Naive B cell (primary cell): ENCODE measurements at regions not wholly inside any gene's neighbourhood (a gene's known extent, or its start where the extent isn't known, plus 50 kb on each side); places are given as distances from the start of the nearest gene placed in this dataset.
"Not testable (repeated sequence)": the region's sequence is repeated elsewhere in the genome, so short reads cannot be mapped to it uniquely, and the experiment has no call there.

ENCODE experiments used
- ATAC-seq, 2 donors: fragments of 150-1000 bp; cut with Tn5 transposase; 2 replicates each; pipeline ENCODE4 v1.10.0; 2021; ENCODE audit warnings: low read depth in 2 of 2, mild to moderate bottlenecking in 2 of 2, moderate library complexity in 2 of 2
- DNase-seq: peaks from one replicate; pipeline ENCODE4 v3.0.0; 2022
- H3K27ac Mint-ChIP-seq, 6 donors: one replicate each; pipeline ENCODE4 v1.8.0; 2020 to 2022; ENCODE audit warnings: mild to moderate bottlenecking in 6 of 6, mixed read lengths in 6 of 6, moderate library complexity in 5 of 6, inconsistent platforms in 2 of 6
- H3K27me3 Mint-ChIP-seq, 3 donors: one replicate each; pipeline ENCODE4 v1.8.0; 2021 to 2022; ENCODE audit warnings: mixed read lengths in 3 of 3, mild to moderate bottlenecking in 1 of 3
- H3K36me3 Mint-ChIP-seq, 2 donors: one replicate each; pipeline ENCODE4 v1.8.0; 2020 to 2022; ENCODE audit warnings: mixed read lengths in 2 of 2, inconsistent platforms in 1 of 2, mild to moderate bottlenecking in 1 of 2
- H3K4me1 Mint-ChIP-seq, 3 donors: one replicate each; pipeline ENCODE4 v1.8.0; 2020 to 2022; ENCODE audit warnings: mixed read lengths in 3 of 3, inconsistent platforms in 1 of 3, mild to moderate bottlenecking in 1 of 3, moderate library complexity in 1 of 3
- H3K4me3 Mint-ChIP-seq, 8 donors: one replicate each; pipeline ENCODE4 v1.8.0; 2020 to 2022; ENCODE audit warnings: mild to moderate bottlenecking in 8 of 8, mixed read lengths in 8 of 8, moderate library complexity in 8 of 8, inconsistent platforms in 2 of 8
- H3K9me3 Mint-ChIP-seq, 7 donors: one replicate each; pipeline ENCODE4 v1.8.0; 2020 to 2022; ENCODE audit warnings: mixed read lengths in 7 of 7, mild to moderate bottlenecking in 5 of 7, inconsistent platforms in 2 of 7, moderate library complexity in 1 of 7

DNA sequence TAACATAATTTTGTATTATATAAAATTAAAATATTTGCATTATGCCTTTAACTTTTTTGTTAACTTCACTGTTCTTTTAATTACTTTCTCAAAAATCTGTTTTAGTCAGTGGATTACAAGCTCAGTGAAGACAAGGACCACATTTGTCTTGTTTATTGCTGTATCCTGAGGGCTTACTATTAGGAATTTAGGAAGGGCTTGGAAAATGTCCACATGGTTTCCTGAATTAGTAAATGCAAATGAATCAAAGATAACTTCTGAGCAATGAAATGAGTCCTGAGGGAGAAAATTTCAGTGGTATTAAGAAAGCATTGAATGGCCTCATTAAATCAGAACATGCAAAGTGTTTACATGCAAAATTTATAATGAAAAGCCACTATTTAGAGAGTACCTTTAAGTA lies 1293.2 kb upstream of the GOT2 start:
- Mint-ChIP-seq H3K27me3 (no peaks in the 10 kb centered on the region), H3K9me3 (peaks cover 0 to 9% (median 2%) of the 10 kb centered on the region in 7 donors), H3K36me3 (no peaks in the 10 kb centered on the region), H3K4me1 (no peaks in the 10 kb centered on the region), H3K27ac (no peak overlapping the region), H3K4me3 (no peak overlapping the region)
- DNase-seq (no peak), ATAC-seq (no peak)

DNA sequence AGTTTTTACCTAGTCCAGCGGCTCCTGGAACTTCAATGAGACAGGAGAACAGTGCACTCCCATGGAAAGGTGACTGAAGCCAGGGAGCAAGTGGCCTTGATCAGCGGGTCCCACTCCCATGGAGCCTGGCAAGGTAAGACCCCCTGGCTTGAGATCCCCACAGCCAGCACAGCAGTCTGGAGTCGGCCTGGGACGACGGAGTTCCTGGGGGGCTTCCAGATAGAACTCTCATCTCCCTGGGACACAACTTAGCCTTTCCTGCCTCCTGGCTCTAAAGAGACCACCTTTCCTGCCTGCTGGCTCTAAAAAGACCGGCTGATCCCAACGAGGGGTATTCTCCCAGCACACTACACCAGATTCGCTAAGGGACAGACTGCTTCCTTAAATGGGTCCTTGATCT lies 1279.0 kb upstream of the GOT2 start:
- no peak for ATAC-seq
- DNase-seq: no peak
- Mint-ChIP-seq H3K27me3 (no peaks in the 10 kb centered on the region), H3K36me3 (no peaks in the 10 kb centered on the region), H3K4me1 (no peaks in the 10 kb centered on the region), H3K4me3 (no peak overlapping the region), H3K27ac (no peak overlapping the region), H3K9me3 (peaks cover 5 to 39% (median 17%) of the 10 kb centered on the region in 7 donors)

DNA sequence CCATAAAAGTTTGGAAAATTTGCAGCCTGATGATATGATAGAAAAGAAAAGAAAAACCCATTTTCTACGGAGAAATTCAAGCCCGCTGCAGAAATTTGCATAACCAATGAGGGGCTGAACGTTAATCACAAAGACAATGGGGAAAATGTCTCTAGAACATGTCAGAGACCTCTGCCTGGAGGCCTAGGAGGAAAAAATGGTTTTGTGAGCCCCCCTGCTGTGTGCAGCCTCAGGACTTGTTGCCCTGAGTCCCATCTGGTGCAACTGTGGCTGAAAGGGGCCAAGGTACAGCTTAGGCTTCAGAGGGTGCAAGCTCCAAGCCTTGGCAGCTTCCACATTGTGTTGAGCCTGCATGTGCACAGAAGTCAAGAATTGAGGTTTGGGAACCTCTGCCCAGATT lies 1267.4 kb upstream of the GOT2 start:
- H3K9me3 Mint-ChIP-seq: peaks cover 0 to 32% (median 7%) of the 10 kb centered on the region in 7 donors
- no peak overlapping the region for H3K4me3 Mint-ChIP-seq
- no peak for ATAC-seq
- no peak for DNase-seq
- no peaks in the 10 kb centered on the region for H3K36me3 Mint-ChIP-seq
- H3K4me1 Mint-ChIP-seq: no peaks in the 10 kb centered on the region
- H3K27ac Mint-ChIP-seq: no peak overlapping the region
- no peaks in the 10 kb centered on the region for H3K27me3 Mint-ChIP-seq

DNA sequence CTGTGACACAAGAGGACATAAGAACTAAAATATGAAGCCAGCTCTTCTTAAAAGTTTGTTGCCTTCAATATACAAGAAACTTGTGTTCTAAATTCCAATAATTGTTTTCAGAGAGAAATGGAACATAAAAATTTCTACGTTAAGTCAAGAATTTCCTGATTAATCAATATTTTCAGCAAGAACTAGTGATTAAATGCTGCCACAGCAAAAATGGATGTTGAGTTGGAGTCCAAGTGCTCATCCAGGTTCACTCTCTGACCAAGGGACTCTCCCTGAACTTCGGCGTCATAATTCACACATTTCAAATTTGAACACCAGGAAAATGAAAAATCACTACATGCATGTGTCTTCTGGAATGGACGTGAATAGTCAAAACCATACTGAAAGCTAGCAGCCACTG lies 1263.6 kb upstream of the GOT2 start:
- DNase-seq: no peak
- Mint-ChIP-seq H3K4me3 (no peak overlapping the region), H3K27ac (no peak overlapping the region), H3K36me3 (no peaks in the 10 kb centered on the region), H3K4me1 (no peaks in the 10 kb centered on the region), H3K27me3 (no peaks in the 10 kb centered on the region), H3K9me3 (peaks cover 0 to 34% (median 11%) of the 10 kb centered on the region in 7 donors)
- no peak for ATAC-seq

DNA sequence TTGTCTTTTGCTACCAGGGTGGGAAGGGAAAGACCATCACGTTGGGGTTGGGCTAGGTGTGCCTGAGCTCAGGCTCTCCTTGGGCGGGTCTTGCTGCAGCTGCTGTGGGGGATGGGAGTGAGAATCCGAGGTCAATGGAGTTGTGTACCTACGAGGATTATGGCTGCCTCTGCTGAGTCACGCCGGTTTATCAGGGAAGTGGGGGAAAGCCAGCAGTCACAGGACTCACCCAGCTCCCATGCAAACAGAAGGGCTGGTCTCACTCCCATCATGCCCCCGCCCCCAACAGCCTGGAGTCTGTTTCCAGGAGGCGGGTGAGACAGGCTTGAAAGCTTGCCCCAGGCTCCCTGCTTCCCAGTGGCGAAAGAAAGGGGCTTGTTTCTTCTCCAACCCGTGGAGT lies 1259.0 kb upstream of the GOT2 start:
- H3K4me1 Mint-ChIP-seq: no peaks in the 10 kb centered on the region
- no peaks in the 10 kb centered on the region for H3K36me3 Mint-ChIP-seq
- H3K4me3 Mint-ChIP-seq: peak overlapping the region in 1 of 8 donors; percentile 71
- H3K27me3 Mint-ChIP-seq: no peaks in the 10 kb centered on the region
- no peak overlapping the region for H3K27ac Mint-ChIP-seq
- peaks cover 4 to 27% (median 19%) of the 10 kb centered on the region in 7 donors for H3K9me3 Mint-ChIP-seq
- DNase-seq: no peak
- no peak for ATAC-seq

DNA sequence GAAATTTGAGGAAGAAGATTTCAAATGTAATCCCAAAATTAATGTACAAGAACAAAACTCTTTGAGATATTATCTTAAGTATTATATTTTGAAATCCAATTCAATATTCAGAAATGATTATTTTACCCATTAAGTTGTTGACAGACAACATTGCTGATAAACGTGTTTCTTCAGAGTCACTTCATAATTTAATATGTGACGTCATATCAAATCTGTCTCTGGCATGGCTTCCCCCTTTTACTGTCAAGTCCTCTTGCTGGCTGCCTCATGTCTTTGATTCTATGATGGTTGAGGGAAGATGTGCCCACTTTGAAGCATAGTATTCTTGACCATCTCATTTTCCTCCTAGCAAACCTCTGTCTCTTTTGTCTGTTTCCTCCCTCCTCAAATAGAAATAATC lies 1257.1 kb upstream of the GOT2 start:
- DNase-seq (no peak), ATAC-seq (no peak)
- Mint-ChIP-seq H3K27me3 (no peaks in the 10 kb centered on the region), H3K27ac (no peak overlapping the region), H3K4me3 (no peak overlapping the region), H3K36me3 (no peaks in the 10 kb centered on the region), H3K4me1 (no peaks in the 10 kb centered on the region), H3K9me3 (peaks cover 4 to 27% (median 20%) of the 10 kb centered on the region in 7 donors)

DNA sequence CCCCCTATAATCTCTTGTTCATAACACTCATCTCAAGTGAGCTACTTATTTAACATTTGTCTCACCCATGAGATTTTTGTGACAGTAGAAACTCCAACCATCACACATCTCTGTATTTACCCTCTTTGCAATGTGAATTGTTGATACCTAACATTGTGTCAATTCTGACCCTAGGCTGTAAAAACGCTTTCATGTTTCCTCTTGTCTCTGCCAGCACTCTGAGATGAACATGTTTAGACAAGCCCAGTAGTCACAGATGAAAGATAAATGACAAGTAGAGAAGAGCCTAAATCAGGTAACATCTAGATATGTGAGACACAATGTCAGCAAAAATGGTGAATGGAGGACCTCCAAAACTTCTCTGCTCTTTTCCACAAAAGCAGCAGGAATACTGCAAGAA lies 1254.5 kb upstream of the GOT2 start:
- ATAC-seq: no peak

DNA sequence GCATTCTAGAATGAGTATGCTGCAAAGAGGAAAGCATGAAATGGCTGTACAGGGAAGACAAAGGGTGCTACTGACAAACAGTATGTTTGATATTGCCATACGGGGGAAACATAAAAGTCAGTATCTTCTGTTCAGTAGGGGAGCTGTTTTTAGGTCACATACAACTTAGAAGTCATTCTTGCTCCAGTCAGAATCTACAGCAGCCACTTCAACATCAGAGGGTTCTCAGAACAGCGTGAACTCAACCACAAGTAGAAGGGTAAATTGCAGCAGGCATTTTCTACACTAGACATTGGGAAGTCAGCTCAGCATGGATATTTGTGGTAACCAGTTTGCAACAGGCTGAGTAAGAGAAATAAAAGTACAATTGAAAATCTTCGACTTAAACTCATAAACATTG lies 1241.8 kb upstream of the GOT2 start:
- Mint-ChIP-seq H3K27ac (no peak overlapping the region), H3K4me3 (no peak overlapping the region), H3K4me1 (no peaks in the 10 kb centered on the region), H3K27me3 (no peaks in the 10 kb centered on the region), H3K36me3 (no peaks in the 10 kb centered on the region), H3K9me3 (peaks cover 0 to 8% (median 3%) of the 10 kb centered on the region in 7 donors)
- DNase-seq (no peak), ATAC-seq (no peak)

More for the DNA sequence above, 1254.5 kb upstream of the GOT2 start:
- DNase-seq: no peak
- Mint-ChIP-seq H3K36me3 (no peaks in the 10 kb centered on the region), H3K9me3 (peaks cover 11 to 36% (median 21%) of the 10 kb centered on the region in 7 donors), H3K4me1 (no peaks in the 10 kb centered on the region), H3K27ac (no peak overlapping the region), H3K27me3 (no peaks in the 10 kb centered on the region), H3K4me3 (no peak overlapping the region)

DNA sequence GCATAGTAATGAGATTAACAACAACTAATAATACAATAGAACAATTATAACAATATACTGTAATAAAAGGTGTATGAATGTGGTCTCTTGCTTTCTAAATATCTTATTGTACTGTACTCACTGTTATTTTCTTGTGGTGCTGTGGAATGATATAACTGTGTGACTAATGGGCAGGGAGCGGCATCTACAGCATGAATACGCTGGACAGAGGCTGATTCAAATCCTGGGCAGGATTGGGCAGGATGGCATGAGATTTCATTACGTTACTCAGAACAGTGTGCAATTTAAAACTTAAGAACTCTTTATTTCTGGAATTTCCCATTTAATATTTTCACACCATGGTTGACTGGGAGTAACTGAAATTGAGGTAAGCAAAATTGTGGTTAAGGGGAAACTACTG lies 1239.8 kb upstream of the GOT2 start:
- Mint-ChIP-seq H3K4me1 (no peaks in the 10 kb centered on the region), H3K27ac (no peak overlapping the region), H3K4me3 (no peak overlapping the region), H3K9me3 (peaks cover 0 to 8% (median 7%) of the 10 kb centered on the region in 7 donors), H3K27me3 (no peaks in the 10 kb centered on the region), H3K36me3 (no peaks in the 10 kb centered on the region)
- ATAC-seq: no peak
- DNase-seq: no peak

DNA sequence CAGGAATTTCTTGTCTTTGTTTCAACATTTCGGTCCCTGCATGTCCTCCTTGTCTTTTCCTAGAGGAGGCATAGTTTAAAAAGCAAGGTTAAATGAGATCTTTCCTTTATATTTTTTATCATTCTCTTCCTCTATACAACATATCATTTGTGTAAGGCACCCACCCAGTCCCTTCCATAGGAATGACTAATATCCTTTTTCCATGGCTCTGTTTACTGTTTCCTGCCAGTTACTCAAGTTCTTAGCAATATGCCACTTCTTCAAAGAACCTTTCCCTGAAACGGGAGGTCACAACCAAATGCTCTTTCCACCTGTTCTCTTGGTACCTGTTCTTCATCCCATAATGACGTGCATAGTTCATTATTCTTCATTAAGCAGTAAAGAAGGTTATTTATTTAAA lies 1237.1 kb upstream of the GOT2 start:
- Mint-ChIP-seq H3K4me1 (no peaks in the 10 kb centered on the region), H3K27me3 (no peaks in the 10 kb centered on the region), H3K27ac (no peak overlapping the region), H3K9me3 (peaks cover 0 to 8% (median 6%) of the 10 kb centered on the region in 7 donors), H3K36me3 (no peaks in the 10 kb centered on the region), H3K4me3 (no peak overlapping the region)
- no peak for DNase-seq
- no peak for ATAC-seq

DNA sequence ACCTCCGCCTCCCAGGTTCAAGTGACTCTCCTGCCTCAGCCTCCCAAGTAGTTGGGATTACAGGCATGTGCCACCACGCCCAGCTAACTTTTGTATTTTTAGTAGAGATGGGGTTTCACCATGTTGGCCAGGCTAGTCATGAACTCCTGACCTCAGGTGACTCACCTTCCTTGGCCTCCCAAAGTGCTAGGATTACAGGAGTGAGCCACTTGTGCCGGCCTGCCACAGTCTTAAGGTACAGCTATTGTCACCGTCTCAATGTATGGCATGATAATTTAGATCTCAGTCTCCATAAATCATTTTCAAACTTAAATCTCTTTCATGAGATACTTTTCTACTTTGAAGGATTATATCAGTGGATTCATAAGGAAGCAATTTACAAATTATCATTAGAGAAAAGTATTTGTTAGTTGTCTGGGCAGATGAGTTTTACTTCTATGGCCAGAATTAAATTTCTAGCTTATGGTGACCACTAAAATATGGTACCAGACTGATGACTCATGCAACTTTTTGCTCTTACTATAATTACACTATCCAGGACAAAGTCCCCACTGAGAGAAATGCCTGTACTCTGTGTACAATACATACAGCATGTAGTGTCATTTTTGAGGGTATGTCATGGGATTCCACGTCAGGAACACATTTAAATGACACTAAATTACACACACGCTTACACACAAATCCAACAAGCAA lies 1230.3 kb upstream of the GOT2 start:
- H3K36me3 Mint-ChIP-seq: no peaks in the 10 kb centered on the region
- no peaks in the 10 kb centered on the region for H3K4me1 Mint-ChIP-seq
- no peaks in the 10 kb centered on the region for H3K27me3 Mint-ChIP-seq
- H3K27ac Mint-ChIP-seq: no peak overlapping the region
- peaks cover under 1 to 10% (median 4%) of the 10 kb centered on the region in 7 donors for H3K9me3 Mint-ChIP-seq
- DNase-seq: no peak
- no peak overlapping the region for H3K4me3 Mint-ChIP-seq
- no peak for ATAC-seq

DNA sequence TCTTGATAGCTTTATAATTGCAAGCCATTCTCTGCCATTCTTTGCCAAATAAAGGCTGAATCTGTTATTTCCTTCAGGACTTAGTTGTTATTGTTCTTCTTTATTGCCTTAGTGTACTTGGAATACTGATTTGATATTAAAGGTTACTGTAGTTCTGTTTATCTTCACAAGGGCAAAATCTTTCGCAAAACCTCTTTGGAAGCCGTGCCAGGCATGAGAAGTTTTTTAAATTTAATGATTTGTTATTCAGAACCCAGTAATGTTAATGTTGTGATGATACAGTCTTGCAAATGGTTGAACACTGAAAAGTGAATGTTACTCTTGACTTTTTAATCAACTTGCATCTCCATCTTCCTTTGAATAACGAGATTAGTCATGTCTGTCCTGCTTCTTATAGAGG lies 1225.2 kb upstream of the GOT2 start:
- Mint-ChIP-seq H3K27me3 (no peaks in the 10 kb centered on the region), H3K36me3 (no peaks in the 10 kb centered on the region), H3K9me3 (peaks cover 4 to 11% (median 6%) of the 10 kb centered on the region in 7 donors), H3K27ac (no peak overlapping the region), H3K4me3 (no peak overlapping the region), H3K4me1 (no peaks in the 10 kb centered on the region)
- no peak for DNase-seq
- no peak for ATAC-seq

DNA sequence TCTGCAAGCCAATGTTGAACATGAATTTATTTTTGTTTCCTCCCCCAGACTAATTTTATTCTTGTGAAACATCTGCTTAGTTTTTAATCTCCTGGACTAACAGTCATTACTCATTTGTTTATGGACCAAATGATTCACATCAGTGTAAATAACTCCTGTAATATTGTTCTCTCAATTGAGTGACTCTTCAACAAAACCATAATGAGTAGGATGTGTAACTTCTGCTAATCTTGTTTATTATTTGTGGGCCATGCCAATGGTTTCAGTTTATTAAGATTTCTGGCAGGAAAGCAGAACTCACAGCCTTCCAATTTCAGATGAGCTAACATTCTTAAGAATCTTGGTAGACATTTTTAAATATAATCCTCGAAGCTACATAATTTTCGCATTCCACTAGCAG lies 1216.3 kb upstream of the GOT2 start:
- Mint-ChIP-seq H3K4me1 (no peaks in the 10 kb centered on the region), H3K4me3 (no peak overlapping the region), H3K27ac (no peak overlapping the region), H3K36me3 (no peaks in the 10 kb centered on the region), H3K9me3 (peaks cover 0 to 22% (median 4%) of the 10 kb centered on the region in 7 donors), H3K27me3 (no peaks in the 10 kb centered on the region)
- no peak for ATAC-seq
- no peak for DNase-seq

DNA sequence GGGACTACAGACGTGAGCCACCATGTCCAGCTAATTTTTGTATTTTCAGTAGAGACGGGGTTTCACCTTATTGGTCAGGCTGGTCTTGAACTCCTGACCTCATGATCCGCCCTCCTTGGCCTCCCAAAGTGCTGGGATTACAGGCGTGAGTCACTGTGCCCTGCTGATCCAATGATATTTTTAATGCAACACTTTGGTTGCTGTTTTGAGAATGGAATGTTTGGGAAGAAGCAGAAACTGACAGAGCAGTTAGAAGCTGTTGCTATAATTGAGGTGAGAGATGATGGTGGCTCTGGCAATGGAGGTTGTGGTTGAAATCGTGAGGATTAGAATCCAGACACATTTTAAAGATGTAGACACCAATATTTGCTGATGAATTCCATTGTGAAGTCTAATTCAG lies 1209.9 kb upstream of the GOT2 start:
- not testable (repeated sequence) for ATAC-seq, H3K27me3 Mint-ChIP-seq, DNase-seq, H3K36me3 Mint-ChIP-seq, H3K4me1 Mint-ChIP-seq, H3K27ac Mint-ChIP-seq, H3K4me3 Mint-ChIP-seq
- H3K9me3 Mint-ChIP-seq: peaks cover 0 to 13% (median 3%) of the 10 kb centered on the region in 7 donors

DNA sequence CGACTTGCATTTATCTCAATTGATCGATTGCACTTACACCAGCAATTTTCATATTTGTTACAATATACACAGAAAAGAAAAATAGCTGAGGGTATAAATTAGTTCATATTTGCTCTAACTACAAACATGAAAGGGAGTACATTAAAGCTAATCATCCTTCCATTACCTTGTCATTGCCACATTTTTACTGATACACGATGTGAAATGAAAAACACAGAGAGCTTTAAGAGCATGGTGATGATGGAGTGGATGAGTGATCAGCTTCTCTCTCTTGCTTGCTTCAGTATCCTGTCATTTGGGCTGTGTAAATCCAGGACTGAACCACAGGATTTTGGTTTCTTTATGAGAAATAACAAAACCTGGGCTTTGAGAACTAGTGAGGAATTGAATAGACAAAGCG lies 1207.5 kb upstream of the GOT2 start:
- Mint-ChIP-seq H3K4me1 (no peaks in the 10 kb centered on the region), H3K27me3 (no peaks in the 10 kb centered on the region), H3K36me3 (no peaks in the 10 kb centered on the region), H3K27ac (no peak overlapping the region), H3K9me3 (peaks cover 2 to 23% (median 5%) of the 10 kb centered on the region in 7 donors), H3K4me3 (no peak overlapping the region)
- no peak for ATAC-seq
- DNase-seq: no peak
